ENCODE measurements at regions not wholly inside any gene's neighbourhood (a gene's known extent, or its start where the extent isn't known, plus 50 kb on each side); places are given as distances from the start of the nearest gene placed in this dataset.

- TF ChIP-seq POLR2A (IDR thresholded peaks at IDR 0.05) (no peak), POLR2AphosphoS5 (IDR thresholded peaks at IDR 0.05; ENCODE audit: insufficient read depth in 1 of 2, low read depth in 1 of 2) (peak; percentile 23 to 82)
- TF ChIP-seq, protein P1, sequence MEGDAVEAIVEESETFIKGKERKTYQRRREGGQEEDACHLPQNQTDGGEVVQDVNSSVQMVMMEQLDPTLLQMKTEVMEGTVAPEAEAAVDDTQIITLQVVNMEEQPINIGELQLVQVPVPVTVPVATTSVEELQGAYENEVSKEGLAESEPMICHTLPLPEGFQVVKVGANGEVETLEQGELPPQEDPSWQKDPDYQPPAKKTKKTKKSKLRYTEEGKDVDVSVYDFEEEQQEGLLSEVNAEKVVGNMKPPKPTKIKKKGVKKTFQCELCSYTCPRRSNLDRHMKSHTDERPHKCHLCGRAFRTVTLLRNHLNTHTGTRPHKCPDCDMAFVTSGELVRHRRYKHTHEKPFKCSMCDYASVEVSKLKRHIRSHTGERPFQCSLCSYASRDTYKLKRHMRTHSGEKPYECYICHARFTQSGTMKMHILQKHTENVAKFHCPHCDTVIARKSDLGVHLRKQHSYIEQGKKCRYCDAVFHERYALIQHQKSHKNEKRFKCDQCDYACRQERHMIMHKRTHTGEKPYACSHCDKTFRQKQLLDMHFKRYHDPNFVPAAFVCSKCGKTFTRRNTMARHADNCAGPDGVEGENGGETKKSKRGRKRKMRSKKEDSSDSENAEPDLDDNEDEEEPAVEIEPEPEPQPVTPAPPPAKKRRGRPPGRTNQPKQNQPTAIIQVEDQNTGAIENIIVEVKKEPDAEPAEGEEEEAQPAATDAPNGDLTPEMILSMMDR (IDR thresholded peaks at IDR 0.05): no peak
Observed at GRCh38 chr14:101359221-101360053, 201.9 kb upstream of the DIO3 start.

Data from vagina (tissue), 2 donors.